Liver (tissue), 8 donors: ENCODE measurements at regions not wholly inside any gene's neighbourhood (a gene's known extent, or its start where the extent isn't known, plus 50 kb on each side); places are given as distances from the start of the nearest gene placed in this dataset.

Experiments
- DNase-seq: peaks from one replicate; pipeline ENCODE4 v3.0.0-alpha.2; 2017; ENCODE audit warnings: low spot score
- H3K27ac ChIP-seq, 2 donors: one replicate each; pipeline ENCODE4 v1.7.0; 2013; ENCODE audit warnings: inconsistent platforms in 2 of 2, low read length in 2 of 2, control low read depth in 1 of 2, low read depth in 1 of 2, mild to moderate bottlenecking in 1 of 2
- H3K27me3 ChIP-seq, 4 donors: one replicate each; pipeline versions ENCODE4 v1.6.1 to v1.7.0; 2013; ENCODE audit warnings: low read length in 3 of 4, inconsistent platforms in 1 of 4, mild to moderate bottlenecking in 1 of 4, moderate library complexity in 1 of 4; ENCODE audit not compliant: control insufficient read depth in 4 of 4, insufficient read depth in 4 of 4
- H3K36me3 ChIP-seq, 4 donors: one replicate each; pipeline versions ENCODE4 v1.6.1 to v1.7.0; 2013; ENCODE audit warnings: low read length in 3 of 4, mild to moderate bottlenecking in 3 of 4, low read depth in 1 of 4, moderate library complexity in 1 of 4; ENCODE audit not compliant: control insufficient read depth in 4 of 4, insufficient read depth in 3 of 4
- H3K4me1 ChIP-seq, 4 donors: one replicate each; pipeline versions ENCODE4 v1.6.1 to v1.7.0; 2013; ENCODE audit warnings: low read length in 3 of 4, mild to moderate bottlenecking in 3 of 4, moderate library complexity in 1 of 4; ENCODE audit not compliant: control insufficient read depth in 4 of 4, insufficient read depth in 4 of 4
- H3K4me3 ChIP-seq, 3 donors: one replicate each; pipeline versions ENCODE4 v1.6.1 to v1.7.0; 2013; ENCODE audit warnings: low read length in 3 of 3, control low read depth in 1 of 3, low read depth in 1 of 3, mild to moderate bottlenecking in 1 of 3
- H3K9ac ChIP-seq, 2 donors: one replicate each; pipeline ENCODE4 v1.7.0; 2013; ENCODE audit warnings: low read length in 2 of 2, mild to moderate bottlenecking in 2 of 2, moderate library complexity in 2 of 2, control low read depth in 1 of 2, low read depth in 1 of 2
- H3K9me3 ChIP-seq, 4 donors: one replicate each; pipeline versions ENCODE4 v1.6.1 to v1.7.0; 2013; ENCODE audit warnings: low read length in 3 of 4; ENCODE audit not compliant: control insufficient read depth in 4 of 4
- EGR1 ChIP-seq, 2 donors: IDR thresholded peaks; 2 replicates each; pipeline ENCODE4 v1.6.1; 2016 to 2018; ENCODE audit warnings: antibody characterized with exemption in 2 of 2, low read depth in 2 of 2
- FOXA1 ChIP-seq: IDR thresholded peaks from 2 replicates; pipeline ENCODE4 v1.6.1; 2016; ENCODE audit warnings: antibody characterized with exemption
- FOXA2 ChIP-seq: IDR thresholded peaks from 2 replicates; pipeline ENCODE4 v1.6.1; 2016; ENCODE audit warnings: antibody characterized with exemption
- GABPA ChIP-seq, 2 donors: IDR thresholded peaks in 1 of 2; conservative IDR thresholded peaks in 1 of 2; 2 replicates each; pipeline ENCODE4 v1.6.1; 2016; ENCODE audit warnings: antibody characterized with exemption in 2 of 2, mild to moderate bottlenecking in 1 of 2, moderate library complexity in 1 of 2
- HNF4A ChIP-seq, 2 donors: conservative IDR thresholded peaks; 2 replicates each; pipeline ENCODE4 v1.6.1; 2016; ENCODE audit warnings: antibody characterized with exemption in 2 of 2, mild to moderate bottlenecking in 2 of 2
- JUND ChIP-seq, 2 donors: IDR thresholded peaks; 2 replicates each; pipeline ENCODE4 v1.6.1; 2016; ENCODE audit warnings: antibody characterized with exemption in 2 of 2
- NR2F2 ChIP-seq: IDR thresholded peaks from 2 replicates; pipeline ENCODE4 v1.6.1; 2016; ENCODE audit warnings: antibody characterized with exemption
- RAD21 ChIP-seq, 2 donors: IDR thresholded peaks; 2 replicates each; pipeline ENCODE4 v1.6.1; 2016; ENCODE audit warnings: antibody characterized with exemption in 2 of 2, mild to moderate bottlenecking in 2 of 2
- RXRA ChIP-seq, 2 donors: IDR thresholded peaks; 2 replicates each; pipeline ENCODE4 v1.6.1; 2017 to 2018; ENCODE audit warnings: antibody characterized with exemption in 2 of 2, mild to moderate bottlenecking in 1 of 2
- SP1 ChIP-seq: IDR thresholded peaks from 2 replicates; pipeline ENCODE4 v1.6.1; 2018; ENCODE audit warnings: antibody characterized with exemption, mild to moderate bottlenecking
- TAF1 ChIP-seq: conservative IDR thresholded peaks from 2 replicates; pipeline ENCODE4 v1.6.1; 2016; ENCODE audit warnings: antibody characterized with exemption, mild to moderate bottlenecking
- YY1 ChIP-seq: IDR thresholded peaks from 2 replicates; pipeline ENCODE4 v1.6.1; 2016; ENCODE audit warnings: antibody characterized with exemption, mild to moderate bottlenecking
- WGBS: extraction: QIAGEN DNeasy Blood & Tissue Kit; methylation state at CpG from one replicate; pipeline ENCODE4 v1.1.7; 2013; 5-methylcytosine and 5-hydroxymethylcytosine counted together
- TF ChIP-seq, protein P1 (sequence below): IDR thresholded peaks from 2 replicates; pipeline ENCODE4 v1.6.1; 2016; ENCODE audit warnings: antibody characterized with exemption
- TF ChIP-seq, protein P2 (sequence below): IDR thresholded peaks from 2 replicates; pipeline ENCODE4 v1.6.1; 2016; ENCODE audit warnings: antibody characterized with exemption, mild to moderate bottlenecking
- TF ChIP-seq, protein P3 (sequence below): IDR thresholded peaks from 2 replicates; pipeline ENCODE4 v1.6.1; 2016; ENCODE audit warnings: antibody characterized with exemption
- TF ChIP-seq, protein P4 (sequence below): IDR thresholded peaks from 2 replicates; pipeline ENCODE4 v1.6.1; 2016; ENCODE audit warnings: antibody characterized with exemption
- TF ChIP-seq, protein P5 (sequence below): fragments of 150-350 bp; IDR thresholded peaks from 2 replicates; pipeline ENCODE4 v1.5.1; 2017; ENCODE audit warnings: improper control_type of control experiment, low read depth, low read length; ENCODE audit not compliant: missing input control
- donor health status: healthy.
- donor health status: healthy.
- donor health status: healthy.
- donor health status: healthy.
- donor health status: healthy.

DNA sequence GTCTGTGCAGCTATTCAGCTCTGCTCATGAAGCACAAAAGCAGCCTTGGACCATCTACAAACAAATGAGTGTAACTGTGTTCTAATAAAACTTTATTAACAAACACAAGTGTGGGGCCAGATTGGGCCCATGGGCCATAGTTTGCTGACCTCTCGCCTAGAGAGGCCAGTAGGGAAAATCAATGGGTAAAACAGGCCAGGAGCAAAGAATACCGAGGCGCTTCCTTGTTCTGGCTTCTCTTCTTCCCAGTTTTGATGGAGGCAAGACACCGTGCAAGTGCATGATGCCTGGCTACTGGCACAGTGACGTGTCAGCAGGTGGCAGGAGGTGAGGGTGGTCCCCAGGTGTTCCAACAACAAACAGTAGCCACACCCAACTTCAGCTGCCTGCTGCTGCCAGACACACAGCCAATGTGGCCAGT, 94.3 kb upstream of the SDK1 start:
- Histone ChIP-seq H3K36me3 (no peaks in the 10 kb centered on the region), H3K9me3 (no peaks in the 10 kb centered on the region), H3K9ac (no peak overlapping the region), H3K27ac (no peak overlapping the region), H3K4me1 (no peaks in the 10 kb centered on the region), H3K4me3 (no peak overlapping the region), H3K27me3 (no peaks in the 10 kb centered on the region)
- DNase-seq, result no peak
- 76% methylated on average over 5 of the region's 5 CpGs for WGBS
- TF ChIP-seq YY1 (no peak), FOXA1 (no peak), HNF4A (conservative IDR thresholded peaks at IDR 0.05) (no peak), RXRA (IDR thresholded peaks at IDR 0.05) (no peak), NR2F2 (no peak), EGR1 (IDR thresholded peaks at IDR 0.05; ENCODE audit: low read depth in 2 of 2) (no peak), FOXA2 (no peak)
- TF ChIP-seq, protein P1, sequence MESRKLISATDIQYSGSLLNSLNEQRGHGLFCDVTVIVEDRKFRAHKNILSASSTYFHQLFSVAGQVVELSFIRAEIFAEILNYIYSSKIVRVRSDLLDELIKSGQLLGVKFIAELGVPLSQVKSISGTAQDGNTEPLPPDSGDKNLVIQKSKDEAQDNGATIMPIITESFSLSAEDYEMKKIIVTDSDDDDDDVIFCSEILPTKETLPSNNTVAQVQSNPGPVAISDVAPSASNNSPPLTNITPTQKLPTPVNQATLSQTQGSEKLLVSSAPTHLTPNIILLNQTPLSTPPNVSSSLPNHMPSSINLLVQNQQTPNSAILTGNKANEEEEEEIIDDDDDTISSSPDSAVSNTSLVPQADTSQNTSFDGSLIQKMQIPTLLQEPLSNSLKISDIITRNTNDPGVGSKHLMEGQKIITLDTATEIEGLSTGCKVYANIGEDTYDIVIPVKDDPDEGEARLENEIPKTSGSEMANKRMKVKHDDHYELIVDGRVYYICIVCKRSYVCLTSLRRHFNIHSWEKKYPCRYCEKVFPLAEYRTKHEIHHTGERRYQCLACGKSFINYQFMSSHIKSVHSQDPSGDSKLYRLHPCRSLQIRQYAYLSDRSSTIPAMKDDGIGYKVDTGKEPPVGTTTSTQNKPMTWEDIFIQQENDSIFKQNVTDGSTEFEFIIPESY, result no peak
- TF ChIP-seq, protein P2, sequence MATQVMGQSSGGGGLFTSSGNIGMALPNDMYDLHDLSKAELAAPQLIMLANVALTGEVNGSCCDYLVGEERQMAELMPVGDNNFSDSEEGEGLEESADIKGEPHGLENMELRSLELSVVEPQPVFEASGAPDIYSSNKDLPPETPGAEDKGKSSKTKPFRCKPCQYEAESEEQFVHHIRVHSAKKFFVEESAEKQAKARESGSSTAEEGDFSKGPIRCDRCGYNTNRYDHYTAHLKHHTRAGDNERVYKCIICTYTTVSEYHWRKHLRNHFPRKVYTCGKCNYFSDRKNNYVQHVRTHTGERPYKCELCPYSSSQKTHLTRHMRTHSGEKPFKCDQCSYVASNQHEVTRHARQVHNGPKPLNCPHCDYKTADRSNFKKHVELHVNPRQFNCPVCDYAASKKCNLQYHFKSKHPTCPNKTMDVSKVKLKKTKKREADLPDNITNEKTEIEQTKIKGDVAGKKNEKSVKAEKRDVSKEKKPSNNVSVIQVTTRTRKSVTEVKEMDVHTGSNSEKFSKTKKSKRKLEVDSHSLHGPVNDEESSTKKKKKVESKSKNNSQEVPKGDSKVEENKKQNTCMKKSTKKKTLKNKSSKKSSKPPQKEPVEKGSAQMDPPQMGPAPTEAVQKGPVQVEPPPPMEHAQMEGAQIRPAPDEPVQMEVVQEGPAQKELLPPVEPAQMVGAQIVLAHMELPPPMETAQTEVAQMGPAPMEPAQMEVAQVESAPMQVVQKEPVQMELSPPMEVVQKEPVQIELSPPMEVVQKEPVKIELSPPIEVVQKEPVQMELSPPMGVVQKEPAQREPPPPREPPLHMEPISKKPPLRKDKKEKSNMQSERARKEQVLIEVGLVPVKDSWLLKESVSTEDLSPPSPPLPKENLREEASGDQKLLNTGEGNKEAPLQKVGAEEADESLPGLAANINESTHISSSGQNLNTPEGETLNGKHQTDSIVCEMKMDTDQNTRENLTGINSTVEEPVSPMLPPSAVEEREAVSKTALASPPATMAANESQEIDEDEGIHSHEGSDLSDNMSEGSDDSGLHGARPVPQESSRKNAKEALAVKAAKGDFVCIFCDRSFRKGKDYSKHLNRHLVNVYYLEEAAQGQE, result no peak
- TF ChIP-seq, protein P3, sequence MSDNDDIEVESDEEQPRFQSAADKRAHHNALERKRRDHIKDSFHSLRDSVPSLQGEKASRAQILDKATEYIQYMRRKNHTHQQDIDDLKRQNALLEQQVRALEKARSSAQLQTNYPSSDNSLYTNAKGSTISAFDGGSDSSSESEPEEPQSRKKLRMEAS, result no peak
- TF ChIP-seq, protein P4, sequence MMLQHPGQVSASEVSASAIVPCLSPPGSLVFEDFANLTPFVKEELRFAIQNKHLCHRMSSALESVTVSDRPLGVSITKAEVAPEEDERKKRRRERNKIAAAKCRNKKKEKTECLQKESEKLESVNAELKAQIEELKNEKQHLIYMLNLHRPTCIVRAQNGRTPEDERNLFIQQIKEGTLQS, result no peak

DNA sequence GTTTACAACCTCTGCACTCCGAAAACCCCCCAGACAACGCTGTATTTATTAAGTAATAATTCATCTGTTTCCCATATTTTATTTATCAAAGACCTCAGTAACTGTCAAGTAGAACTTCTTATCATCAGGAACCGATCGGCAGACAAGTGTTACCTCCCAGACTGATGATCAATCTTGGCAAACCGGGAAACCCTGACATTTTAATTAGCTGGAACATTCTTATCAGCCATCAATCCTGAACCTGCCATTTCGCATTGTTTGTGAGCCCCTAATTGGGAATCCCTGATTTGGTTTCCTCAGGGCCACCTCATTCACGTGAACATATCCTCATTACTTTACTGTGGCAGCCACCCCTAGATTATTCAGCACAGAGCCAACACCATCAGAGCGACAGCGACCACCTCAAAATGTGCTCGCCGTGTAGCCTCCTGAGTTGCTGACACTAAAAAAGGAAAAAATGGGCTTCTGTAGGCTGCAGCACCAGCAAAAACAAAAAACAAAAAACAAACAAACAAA, 93.6 kb upstream of the SDK1 start:
- Histone ChIP-seq H3K4me1 (no peaks in the 10 kb centered on the region), H3K9me3 (no peaks in the 10 kb centered on the region), H3K27ac (no peak overlapping the region), H3K4me3 (no peak overlapping the region), H3K36me3 (no peaks in the 10 kb centered on the region), H3K27me3 (no peaks in the 10 kb centered on the region), H3K9ac (no peak overlapping the region)
- DNase-seq, result no peak
- 65% methylated on average over 11 of the region's 11 CpGs for WGBS
- TF ChIP-seq, protein P5, sequence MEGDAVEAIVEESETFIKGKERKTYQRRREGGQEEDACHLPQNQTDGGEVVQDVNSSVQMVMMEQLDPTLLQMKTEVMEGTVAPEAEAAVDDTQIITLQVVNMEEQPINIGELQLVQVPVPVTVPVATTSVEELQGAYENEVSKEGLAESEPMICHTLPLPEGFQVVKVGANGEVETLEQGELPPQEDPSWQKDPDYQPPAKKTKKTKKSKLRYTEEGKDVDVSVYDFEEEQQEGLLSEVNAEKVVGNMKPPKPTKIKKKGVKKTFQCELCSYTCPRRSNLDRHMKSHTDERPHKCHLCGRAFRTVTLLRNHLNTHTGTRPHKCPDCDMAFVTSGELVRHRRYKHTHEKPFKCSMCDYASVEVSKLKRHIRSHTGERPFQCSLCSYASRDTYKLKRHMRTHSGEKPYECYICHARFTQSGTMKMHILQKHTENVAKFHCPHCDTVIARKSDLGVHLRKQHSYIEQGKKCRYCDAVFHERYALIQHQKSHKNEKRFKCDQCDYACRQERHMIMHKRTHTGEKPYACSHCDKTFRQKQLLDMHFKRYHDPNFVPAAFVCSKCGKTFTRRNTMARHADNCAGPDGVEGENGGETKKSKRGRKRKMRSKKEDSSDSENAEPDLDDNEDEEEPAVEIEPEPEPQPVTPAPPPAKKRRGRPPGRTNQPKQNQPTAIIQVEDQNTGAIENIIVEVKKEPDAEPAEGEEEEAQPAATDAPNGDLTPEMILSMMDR, result no peak
- TF ChIP-seq, protein P3, result no peak
- TF ChIP-seq FOXA2 (no peak), RAD21 (IDR thresholded peaks at IDR 0.05) (no peak), RXRA (IDR thresholded peaks at IDR 0.05) (no peak), YY1 (no peak), TAF1 (no peak), NR2F2 (no peak), JUND (IDR thresholded peaks at IDR 0.05) (no peak), SP1 (no peak), GABPA (IDR thresholded peaks at IDR 0.05 in 1 of 2, conservative IDR thresholded peaks at IDR 0.05 in 1 of 2) (no peak)
- TF ChIP-seq, protein P2, result no peak
- TF ChIP-seq, protein P1, result no peak
- TF ChIP-seq, protein P4, result no peak
